NCI-H146 treated with DMSO at 0.1 percent for 48 hours (cell line): ENCODE measurements at regions not wholly inside any gene's neighbourhood (a gene's known extent, or its start where the extent isn't known, plus 50 kb on each side); places are given as distances from the start of the nearest gene placed in this dataset.

Source experiments
- DNase-seq: peaks from one replicate; lab custom pipeline; 2025; ENCODE audit not compliant: unreplicated experiment; lab: John Stamatoyannopoulos, UW

DNA sequence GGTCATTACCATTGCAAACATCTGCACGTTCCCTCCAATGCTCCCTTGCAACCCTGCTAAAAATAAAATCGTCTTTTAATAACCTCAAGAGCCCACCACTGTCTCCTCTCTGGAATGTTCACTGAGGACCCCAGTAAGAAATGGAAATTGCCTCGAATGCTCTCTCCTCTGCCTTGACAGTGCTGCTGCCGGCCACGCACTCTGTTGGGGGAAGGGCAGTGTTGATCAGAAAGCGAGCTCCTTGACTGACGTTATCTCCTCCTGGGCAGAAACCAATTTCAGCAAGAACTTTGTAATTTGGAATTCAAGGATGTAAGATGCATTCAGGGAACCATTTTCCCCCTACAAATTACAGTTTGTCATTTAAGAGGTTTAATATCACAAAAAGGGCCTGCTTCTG lies 718.5 kb downstream of the UQCRFS1 start:
- no peak for DNase-seq

DNA sequence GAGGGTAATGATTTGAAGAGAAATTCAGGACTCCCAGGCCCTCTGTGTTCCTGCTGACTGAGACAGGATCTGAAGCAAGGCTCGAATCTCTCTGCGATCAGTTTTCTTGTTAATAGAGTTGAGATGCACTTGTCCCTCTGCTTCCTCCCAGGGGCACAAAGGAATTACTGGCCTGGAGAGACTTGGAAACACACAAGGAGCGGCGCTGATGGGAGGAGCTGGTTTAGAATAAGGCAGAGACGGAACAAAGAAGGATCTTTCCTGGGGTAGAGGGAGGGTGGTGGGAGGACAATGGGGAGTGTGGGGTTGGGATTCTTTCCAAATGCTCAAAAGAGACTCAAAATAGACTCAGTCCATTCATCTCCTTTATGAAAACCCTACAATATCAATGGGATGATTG lies 719.1 kb downstream of the UQCRFS1 start:
- no peak for DNase-seq

DNA sequence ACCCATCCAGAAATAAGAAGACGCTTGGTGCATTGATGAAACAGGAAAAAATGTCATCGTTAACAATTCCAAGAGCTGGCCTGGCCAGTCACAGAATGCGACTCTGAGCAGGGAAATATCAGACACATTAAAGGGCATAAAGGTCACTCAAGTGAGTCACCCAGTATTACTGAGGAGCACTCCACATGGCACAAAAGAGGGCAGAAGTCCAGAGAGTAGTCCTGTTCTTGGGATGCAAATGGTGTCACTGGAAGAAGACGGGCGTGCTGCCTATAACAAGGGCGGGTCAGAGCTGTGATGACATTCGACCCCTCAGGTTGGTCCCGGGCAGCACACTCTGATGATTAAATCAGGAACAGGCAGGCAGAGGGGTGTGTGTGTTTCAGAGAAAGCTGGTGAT lies 720.3 kb downstream of the UQCRFS1 start:
- no peak for DNase-seq

DNA sequence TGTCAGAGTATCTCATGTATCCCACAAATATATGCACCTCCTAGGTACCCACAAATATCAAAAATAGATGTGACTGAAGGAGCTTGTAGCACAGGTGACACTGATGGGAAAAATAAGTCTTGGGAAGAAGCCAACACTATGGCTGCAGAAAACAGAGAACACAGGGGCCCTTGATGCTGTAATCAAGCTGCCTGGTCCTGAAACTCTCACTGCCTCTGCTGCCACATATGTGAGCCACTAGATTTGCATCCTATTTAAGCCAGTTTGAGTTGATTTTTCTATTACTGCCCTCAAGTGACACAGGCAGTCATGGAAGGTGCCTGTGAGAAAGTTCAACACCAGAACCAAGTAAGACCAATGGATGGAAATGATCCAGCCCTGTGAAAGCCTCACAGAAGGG lies 720.8 kb downstream of the UQCRFS1 start:
- no peak for DNase-seq

DNA sequence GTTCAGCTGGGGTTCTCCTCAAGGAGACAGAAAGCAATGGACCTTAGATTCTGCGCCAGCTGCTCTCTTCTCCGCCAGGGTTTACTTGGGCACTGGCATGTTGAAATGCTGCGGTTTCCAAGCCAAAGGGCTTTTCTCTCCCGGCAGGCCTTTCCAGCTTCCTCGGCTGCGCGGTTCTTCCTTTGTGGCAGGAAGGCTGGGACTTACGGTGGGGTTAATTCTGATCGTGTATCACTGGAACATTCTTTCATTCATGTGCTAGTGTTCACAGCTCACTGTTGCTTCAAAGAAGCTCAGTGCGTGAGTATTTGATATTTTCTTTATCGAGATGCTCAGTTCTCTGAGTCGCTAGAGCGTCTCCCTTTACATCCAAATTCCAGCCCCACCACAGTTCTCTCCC lies 723.2 kb downstream of the UQCRFS1 start:
- no peak for DNase-seq

DNA sequence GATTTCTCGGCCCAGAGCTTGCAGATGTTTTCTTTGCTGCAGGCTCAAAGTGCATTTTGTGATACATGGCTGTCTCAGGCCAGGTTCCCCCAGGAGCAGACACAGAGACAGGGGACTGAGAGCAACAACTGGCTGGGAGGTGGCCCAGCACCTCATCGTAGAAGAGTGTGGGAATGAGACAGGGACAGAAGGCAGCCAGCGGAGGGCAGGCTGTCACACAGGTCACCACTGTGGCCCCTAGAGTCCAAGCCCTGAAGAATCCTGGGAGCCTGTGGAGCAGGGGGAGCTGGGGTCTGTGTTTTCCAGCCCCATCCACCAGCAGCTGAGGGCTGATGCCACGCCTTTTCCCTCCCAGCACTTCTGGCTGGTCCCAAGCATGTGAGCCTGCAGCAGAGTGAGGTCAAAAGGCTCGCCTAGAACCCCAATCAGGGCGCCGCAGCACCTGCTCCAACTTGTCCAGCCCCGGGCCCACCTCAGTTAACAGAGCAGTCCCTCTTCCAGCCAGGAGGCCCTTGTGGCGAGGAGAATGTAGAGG lies 723.8 kb downstream of the UQCRFS1 start:
- no peak for DNase-seq

DNA sequence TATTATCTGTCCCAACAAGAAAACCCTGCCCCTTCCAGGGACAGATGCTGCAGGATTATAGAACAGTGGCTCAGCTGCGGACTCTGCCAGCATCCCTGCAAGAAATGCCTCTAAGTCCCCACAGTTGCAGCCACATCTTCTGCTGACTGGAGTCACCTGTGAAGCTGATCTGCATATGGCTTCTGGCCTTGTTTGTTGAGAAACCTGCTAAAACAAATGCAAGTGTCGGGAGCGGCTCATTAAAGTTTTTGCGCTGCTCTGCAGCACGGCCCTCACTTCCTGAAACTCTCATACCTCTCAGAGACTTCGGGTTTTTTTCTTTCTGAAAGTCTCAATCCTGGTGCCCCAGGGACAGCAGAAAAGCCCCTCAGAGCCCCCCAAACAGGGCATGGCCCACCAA lies 725.0 kb downstream of the UQCRFS1 start:
- no peak for DNase-seq

DNA sequence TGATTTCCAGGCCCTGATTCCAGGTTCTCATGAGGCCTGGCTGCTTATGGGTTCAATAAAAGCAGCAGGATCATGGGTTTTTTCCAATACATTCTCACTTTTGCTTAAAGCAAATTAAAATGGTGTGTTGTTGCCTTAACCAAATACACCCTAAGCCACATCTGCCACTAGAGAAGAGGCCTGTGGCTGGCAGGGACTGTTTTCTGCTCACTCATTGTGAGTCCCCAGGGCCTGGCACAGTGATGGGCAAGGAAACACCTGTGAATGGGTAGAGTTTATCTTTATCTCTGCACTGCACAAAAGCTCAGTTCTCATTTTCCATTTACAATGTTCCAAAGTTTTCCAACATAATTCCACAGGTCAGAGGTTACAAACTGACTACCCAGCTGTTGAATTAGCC lies 726.0 kb downstream of the UQCRFS1 start:
- DNase-seq, result no peak

DNA sequence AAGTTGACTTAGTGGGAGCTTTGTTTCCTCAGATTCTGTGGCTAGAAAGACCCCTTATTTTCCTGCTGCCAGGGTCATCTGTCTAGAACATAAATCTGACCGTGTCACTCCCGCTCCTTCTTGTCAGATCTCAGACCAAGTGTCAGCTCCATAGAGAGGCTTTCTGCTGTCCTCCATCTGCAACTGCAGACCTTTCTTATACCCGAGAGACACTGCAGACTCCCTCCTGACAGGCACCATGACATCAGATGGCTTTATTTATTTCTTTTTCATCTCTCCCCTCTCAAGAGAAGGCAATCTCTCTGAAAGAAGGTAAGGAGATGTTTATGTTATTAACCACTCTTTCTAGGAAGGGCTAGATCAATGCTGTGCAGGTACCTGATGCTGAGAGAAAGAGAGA lies 726.5 kb downstream of the UQCRFS1 start:
- no peak for DNase-seq

DNA sequence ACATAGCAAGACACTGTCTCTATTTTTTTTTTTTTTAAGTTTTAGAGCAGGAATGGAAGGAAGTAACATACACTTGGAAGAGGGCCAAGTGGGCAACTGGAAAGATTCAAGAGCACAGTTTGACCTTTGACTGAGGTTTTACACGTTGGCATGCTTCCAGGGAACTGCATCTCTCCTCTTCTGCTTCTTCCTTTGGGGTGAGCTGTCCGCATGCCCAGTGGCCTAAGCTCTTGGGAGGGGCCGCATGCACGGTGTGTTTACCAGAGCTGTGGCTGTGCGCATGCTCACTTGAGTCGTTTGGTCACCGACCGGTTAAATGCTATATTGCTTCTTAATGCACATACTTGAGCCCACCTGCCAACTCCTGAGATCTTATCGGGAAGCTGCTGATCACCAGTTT lies 727.7 kb downstream of the UQCRFS1 start:
- no peak for DNase-seq

DNA sequence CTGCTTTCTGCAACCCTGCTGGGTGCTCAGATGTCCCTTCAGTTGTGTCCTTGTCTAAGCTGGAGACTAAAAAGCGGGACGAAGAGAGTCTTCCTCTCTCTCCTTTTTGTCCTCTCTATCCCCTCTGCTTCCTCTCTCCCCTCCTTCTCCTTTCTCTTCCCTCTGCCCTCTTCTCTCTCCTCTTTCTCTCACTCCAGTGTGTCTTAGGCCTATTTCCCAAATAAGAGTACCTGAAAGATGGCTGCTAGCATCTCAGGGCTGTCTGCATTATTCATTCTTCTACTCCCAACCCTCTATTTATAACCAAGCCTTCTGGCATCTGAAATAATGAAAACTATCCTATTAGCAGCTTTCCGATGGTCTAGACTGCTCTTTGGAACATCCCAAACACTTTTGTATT lies 729.8 kb downstream of the UQCRFS1 start:
- no peak for DNase-seq

DNA sequence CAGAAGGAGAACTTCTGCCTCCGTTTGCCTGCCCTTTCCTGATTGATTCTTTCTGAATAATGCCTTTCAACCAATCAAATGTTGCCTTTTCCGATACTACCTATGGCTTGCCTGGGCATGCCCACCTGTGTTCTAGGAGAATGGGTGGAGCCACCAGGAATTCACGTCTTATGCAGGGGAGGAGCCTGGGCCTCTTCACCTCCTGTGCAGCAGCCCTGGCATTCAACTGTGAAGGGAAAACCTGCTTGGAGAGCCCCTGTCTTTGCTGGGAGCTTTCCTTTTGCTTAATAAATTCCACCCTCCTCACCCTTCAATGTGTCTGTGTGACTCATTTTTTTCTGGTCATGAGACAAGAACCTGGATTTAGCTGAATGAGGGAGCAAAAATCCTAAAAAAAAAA lies 730.7 kb downstream of the UQCRFS1 start:
- no peak for DNase-seq

DNA sequence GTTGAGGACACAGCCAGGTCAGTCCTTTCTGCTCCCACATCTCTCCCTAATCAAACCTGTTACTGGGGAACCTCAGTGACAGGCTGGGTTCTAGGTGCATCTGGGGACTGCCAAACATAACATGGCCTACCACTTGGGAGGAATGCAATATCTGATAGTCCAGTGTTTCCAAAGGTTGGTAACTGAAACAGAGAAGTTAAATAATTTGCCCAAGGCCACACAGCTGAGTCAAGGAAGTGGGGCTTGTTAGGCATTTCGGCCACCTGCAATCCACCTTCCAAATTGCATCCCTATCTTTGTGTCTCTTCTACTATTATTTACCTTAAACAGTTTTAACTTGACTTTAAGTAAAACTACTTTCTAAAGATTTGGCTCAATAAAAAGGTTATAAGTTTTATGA lies 731.3 kb downstream of the UQCRFS1 start:
- no peak for DNase-seq

DNA sequence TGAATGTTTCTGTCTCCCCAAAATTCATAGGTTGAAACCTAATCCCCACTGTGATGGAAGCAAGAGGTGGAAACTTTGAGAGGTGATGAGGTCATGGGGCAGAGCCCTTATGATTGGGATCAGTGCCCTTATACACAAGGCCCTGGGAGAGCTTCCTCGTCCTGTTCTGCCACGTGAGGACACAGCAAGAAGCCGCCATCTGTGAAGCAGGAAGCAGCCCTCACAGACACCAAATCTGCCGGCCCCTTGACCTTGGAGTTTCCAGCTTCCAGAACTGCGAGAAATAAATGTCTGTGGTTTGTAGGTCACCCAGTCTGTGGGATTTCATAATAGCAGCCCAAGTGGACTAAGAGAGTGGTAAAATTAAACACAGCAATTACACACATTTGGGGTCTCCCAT lies 737.4 kb downstream of the UQCRFS1 start:
- DNase-seq, result no peak

DNA sequence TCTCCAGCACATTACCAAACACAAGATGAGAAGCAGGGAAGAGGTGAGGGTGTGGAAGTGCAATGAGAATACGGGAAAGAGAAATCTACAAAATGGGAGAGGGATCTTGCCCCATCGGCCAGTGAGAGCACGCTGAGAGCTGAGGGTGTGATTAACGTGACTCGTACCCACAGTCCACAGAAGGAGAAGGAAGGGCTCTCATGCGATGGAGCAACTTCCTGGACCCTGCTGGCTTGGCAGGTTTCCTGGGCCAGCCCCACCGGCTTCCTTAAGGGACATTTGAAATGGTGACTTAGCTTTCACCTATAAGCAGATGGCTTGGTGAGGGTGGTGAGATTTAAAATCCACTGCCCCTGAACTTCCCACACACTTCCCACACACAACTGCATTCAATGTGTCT lies 740.1 kb downstream of the UQCRFS1 start:
- DNase-seq, result no peak

DNA sequence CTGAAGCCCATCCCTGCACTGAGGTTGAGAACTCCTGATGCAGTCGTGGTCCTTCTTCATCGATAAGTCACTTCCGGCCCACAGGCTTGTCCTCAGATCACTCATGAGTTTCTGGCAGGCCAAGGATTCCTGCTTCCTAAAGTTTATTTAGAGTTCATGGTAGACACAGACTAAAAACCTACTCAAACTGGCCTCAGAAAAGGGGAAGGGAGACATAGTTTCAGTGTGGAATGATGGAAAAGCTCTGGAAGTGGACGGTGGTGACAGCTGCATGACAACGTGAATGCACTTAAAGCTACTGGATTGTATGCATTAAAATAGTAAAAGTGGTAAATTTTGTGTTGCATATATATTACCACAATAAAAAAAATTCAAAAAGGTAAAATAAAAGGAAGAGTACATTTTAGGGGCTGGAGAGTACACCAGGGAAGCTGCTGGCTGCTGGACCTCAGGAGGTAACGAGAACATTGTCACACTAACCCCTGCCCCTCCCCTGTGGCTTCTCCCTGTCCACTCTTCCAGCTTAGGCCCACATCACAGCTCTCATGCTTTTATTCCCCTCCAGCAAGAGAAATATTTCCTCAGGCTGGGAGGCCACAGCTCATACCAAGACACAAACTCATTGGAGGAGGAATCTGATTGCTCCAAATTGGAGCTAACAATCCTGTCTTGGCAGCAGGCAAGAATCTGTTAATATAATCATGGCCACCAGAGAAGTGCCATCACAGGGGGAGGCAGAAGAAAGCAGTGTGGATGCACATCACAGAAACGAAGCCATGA lies 741.0 kb downstream of the UQCRFS1 start:
- DNase-seq, result no peak

DNA sequence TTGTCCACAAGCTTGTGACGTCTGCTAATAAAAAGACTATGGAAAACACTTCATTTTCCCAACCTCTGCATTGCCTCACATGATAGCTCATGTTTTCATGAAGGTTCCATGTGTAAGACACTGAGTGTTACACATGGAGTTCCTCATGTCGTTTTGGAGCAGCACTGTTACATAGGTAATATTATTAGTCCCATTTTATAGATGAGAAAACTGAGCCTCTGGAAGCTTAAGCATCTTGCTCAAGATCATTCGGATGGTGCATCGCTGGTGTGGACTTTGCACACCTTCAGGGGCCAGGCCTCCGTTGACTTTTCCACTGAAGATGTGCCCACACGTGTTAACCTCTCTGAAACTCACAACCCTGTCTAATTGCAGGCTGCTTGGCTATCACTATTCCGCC lies 743.4 kb downstream of the UQCRFS1 start:
- DNase-seq, result no peak

DNA sequence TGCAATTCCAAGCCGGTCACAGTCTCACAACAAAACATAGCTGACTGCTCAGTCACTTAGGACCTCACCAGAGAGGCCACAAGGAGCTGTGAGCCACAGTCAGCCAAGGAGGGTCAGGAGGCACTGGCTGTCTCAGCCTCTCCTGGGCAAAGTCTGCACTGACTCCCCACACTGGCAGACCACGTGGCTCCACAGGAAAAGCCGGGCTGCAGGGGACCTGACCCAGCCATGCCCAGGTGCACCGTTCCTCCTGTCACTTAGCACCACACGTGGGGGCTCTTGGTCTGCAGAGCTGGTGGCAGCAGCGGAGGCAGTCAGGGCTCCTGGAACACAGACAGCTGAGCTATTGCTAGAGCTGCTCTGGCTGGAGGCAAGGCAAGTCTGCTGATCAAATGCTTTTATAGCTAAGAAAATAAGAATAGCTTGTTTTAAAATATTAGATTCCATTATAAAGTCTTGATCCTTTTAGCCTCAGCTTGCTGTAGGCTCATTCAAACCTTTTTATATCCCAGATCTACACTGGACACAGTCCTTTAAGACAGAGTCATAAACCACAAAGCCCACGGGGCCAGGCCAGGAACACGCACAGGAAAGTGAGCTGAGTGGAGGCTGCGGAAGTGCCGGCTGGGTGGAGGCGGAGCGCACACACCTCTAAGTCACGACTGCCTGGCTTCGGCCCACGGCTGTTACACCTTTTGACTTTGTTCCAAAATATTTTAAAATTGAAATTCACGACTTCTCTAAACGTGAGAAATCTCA lies 744.1 kb downstream of the UQCRFS1 start:
- no peak for DNase-seq

DNA sequence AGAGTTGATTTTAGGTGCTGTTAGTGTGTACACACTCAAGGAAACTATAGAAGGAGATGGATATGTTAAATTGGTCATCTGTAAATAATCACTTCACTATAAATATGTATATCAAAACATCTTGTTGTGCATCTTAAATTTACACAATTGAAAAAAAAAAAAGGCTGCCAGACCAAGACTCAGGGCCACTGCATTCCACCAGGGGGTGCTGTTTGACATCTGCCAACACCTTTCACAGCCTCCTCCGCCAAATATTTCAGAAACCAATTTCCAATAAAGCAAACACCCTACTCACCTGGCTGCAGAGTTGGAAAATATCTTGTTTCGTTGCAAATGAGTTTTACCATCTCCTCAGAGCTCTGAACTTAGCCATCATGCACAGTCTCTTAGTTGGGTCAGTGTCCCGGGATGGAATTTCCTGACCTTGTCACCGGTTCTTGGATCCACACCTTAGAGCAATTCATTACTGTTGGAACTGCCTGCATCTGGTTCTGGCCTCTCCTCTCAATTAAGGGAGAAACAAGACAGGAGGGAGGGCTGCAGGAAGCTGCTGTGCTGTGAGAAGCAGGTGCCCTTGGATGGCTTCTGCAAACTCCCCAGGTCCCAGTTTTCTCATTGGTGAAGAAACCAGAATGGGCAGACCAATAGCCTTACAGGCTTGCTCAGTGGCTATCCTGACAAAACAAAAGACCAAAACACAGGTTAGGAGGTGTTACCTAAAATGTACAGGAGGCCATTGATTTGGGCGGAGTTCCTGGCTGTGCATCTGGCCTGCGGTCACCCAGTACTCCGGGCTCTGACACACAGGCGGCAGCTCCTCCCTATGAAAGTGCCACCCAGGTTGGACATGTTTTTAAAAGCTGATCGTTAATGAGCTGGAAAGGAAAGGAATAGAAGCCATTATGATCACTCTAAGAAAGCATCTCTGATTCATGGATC lies 746.6 kb downstream of the UQCRFS1 start:
- DNase-seq, result no peak

DNA sequence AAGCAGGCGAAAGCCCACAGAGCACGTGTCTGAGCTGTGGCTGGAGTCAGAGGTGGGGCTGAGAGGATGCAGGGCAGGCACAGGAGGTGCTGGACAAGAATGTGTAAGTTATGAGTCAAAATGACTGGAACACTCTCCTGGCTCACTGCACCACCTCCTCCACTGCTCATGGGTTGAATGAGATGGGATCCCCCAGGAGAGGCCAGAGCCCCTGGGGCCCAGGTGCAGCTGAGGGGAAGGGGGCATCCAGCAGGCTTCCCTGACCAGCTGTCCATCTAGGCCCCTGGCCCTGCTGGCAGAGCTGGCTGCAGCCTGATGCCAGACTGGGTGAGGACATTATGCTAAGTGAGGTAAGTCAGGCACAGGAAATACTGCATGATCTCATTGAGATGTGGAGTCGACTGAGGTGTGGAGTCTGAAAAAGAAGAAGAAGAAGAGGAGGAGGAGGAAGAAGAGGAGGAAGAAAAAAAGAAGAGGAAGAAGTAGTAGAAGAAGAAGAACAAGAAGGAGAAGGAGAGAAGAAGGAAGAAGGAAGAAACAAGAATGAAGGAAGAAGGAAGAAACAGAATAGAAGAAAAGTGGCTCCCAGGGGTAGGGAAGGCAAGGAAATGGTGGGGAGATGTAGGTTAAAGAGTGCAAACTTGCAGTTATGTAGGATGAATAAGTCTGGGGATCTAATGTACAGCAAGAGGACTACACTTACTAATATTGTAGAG lies 747.4 kb downstream of the UQCRFS1 start:
- DNase-seq, result no peak
